Activated T-cell treated with anti-CD3 and anti-CD28 coated beads, Interleukin-2, amount 50 U/mL, for 1 hour (primary cell): ENCODE measurements at regions not wholly inside any gene's neighbourhood (a gene's known extent, or its start where the extent isn't known, plus 50 kb on each side); places are given as distances from the start of the nearest gene placed in this dataset.
"Not testable (repeated sequence)": the region's sequence is repeated elsewhere in the genome, so short reads cannot be mapped to it uniquely, and the experiment has no call there.

Experiments
- DNase-seq: peaks from one replicate; pipeline ENCODE4 v3.0.0-alpha.2; 2020

- no peak for DNase-seq
These were observed 384.6 kb downstream of the MLLT3 start for GRCh38 chr9:20237686-20238085.

GRCh38 chr9:20236676-20237075 lies 385.6 kb downstream of the MLLT3 start:
- DNase-seq: no peak

GRCh38 chr9:20235206-20235605 lies 387.1 kb downstream of the MLLT3 start:
- DNase-seq: not testable (repeated sequence)

GRCh38 chr9:20228096-20228495 lies 394.2 kb downstream of the MLLT3 start:
- no peak for DNase-seq

- no peak for DNase-seq
These were observed 395.0 kb downstream of the MLLT3 start for GRCh38 chr9:20227166-20227874.

- no peak for DNase-seq
These were observed 396.0 kb downstream of the MLLT3 start for GRCh38 chr9:20226345-20226744.

GRCh38 chr9:20225826-20226225 lies 396.5 kb downstream of the MLLT3 start:
- no peak for DNase-seq

GRCh38 chr9:20224756-20225155 lies 397.5 kb downstream of the MLLT3 start:
- no peak for DNase-seq

- no peak for DNase-seq
These were observed 402.0 kb downstream of the MLLT3 start for GRCh38 chr9:20220286-20220685.

GRCh38 chr9:20219437-20219836 lies 402.9 kb downstream of the MLLT3 start:
- DNase-seq: no peak

GRCh38 chr9:20217596-20217995 lies 404.7 kb downstream of the MLLT3 start:
- DNase-seq: no peak

- no peak for DNase-seq
These were observed 405.9 kb downstream of the MLLT3 start for GRCh38 chr9:20216438-20216837.

- DNase-seq: no peak
These were observed 406.7 kb downstream of the MLLT3 start for GRCh38 chr9:20215552-20215951.

- DNase-seq: no peak
These were observed 409.5 kb downstream of the MLLT3 start for GRCh38 chr9:20212806-20213205.

GRCh38 chr9:20209391-20210340 lies 412.6 kb downstream of the MLLT3 start:
- DNase-seq: peak; percentile 40

GRCh38 chr9:20208961-20209371 lies 413.3 kb downstream of the MLLT3 start:
- DNase-seq: no peak

- no peak for DNase-seq
These were observed 414.1 kb downstream of the MLLT3 start for GRCh38 chr9:20208226-20208625.

GRCh38 chr9:20207176-20207575 lies 415.1 kb downstream of the MLLT3 start:
- DNase-seq: no peak

GRCh38 chr9:20205821-20206220 lies 416.5 kb downstream of the MLLT3 start:
- DNase-seq: no peak

- DNase-seq: no peak
These were observed 412.2 kb upstream of the SLC24A2 start for GRCh38 chr9:20200991-20201431.

GRCh38 chr9:20200581-20200980 lies 411.7 kb upstream of the SLC24A2 start:
- DNase-seq: no peak

GRCh38 chr9:20199111-20199510 lies 410.3 kb upstream of the SLC24A2 start:
- no peak for DNase-seq

- no peak for DNase-seq
These were observed 409.3 kb upstream of the SLC24A2 start for GRCh38 chr9:20197976-20198685.
